ENCODE measurements at regions not wholly inside any gene's neighbourhood (a gene's known extent, or its start where the extent isn't known, plus 50 kb on each side); places are given as distances from the start of the nearest gene placed in this dataset.

DNA sequence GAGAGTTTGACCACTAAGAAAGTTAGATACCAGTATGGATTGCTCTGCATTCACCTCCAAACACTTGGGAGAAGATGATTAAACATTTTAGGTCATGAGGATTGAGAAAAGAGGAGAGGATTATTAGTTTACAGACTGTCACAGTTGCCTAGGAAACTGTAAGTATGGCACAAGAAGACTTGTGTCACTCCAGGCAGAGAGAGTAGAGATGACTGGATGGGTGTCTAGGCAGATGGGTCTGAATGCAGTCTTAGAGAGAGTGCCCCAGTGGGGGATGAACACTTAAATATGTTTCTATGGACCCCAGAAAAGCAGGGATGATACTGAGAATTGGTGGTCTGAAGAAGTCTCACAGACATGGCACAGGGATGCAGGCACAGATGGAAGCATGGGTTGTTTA is 477.6 kb upstream of the B3GALT2 start:
- TF ChIP-seq, protein P1, sequence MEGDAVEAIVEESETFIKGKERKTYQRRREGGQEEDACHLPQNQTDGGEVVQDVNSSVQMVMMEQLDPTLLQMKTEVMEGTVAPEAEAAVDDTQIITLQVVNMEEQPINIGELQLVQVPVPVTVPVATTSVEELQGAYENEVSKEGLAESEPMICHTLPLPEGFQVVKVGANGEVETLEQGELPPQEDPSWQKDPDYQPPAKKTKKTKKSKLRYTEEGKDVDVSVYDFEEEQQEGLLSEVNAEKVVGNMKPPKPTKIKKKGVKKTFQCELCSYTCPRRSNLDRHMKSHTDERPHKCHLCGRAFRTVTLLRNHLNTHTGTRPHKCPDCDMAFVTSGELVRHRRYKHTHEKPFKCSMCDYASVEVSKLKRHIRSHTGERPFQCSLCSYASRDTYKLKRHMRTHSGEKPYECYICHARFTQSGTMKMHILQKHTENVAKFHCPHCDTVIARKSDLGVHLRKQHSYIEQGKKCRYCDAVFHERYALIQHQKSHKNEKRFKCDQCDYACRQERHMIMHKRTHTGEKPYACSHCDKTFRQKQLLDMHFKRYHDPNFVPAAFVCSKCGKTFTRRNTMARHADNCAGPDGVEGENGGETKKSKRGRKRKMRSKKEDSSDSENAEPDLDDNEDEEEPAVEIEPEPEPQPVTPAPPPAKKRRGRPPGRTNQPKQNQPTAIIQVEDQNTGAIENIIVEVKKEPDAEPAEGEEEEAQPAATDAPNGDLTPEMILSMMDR (IDR thresholded peaks at IDR 0.05), result no peak
- TF ChIP-seq EZH2 (IDR thresholded peaks at IDR 0.05), result no peak
- no peak for TF ChIP-seq EZH2phosphoT487 (IDR thresholded peaks at IDR 0.05)

Data from neural progenitor cell (in vitro differentiated cells).